GM18517 (cell line): ENCODE measurements at regions not wholly inside any gene's neighbourhood (a gene's known extent, or its start where the extent isn't known, plus 50 kb on each side); places are given as distances from the start of the nearest gene placed in this dataset.
"Not testable (repeated sequence)": the region's sequence is repeated elsewhere in the genome, so short reads cannot be mapped to it uniquely, and the experiment has no call there.

Experiments
- ATAC-seq: cut with Tn5 transposase; IDR thresholded peaks from one replicate; pipeline ENCODE4 v1.9.1; 2021; ENCODE audit warnings: mild to moderate bottlenecking, moderate library complexity; ENCODE audit not compliant: unreplicated experiment

DNA sequence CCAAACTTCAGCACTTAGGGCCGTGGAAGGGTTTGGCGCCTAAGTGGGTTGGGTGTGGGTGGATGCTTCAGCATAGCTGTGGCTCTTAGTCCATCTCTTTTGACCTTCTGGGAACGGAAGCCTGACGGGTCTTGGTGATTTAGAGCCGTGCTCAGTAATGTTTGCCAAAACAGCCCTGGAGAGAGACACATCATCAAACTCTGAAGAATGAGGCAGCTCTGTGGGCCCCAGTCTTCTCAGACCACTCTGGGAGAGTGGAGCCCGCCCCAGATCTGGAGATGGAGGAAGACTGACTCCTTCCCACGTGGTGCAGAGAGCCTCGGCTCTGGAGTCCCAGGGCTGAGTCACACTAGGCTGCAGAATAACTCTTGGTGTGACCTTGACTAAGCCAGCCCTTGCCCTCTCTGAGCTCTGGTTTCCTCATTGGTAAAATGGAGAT, 168.9 kb downstream of the C11orf91 start:
- no peak for ATAC-seq

DNA sequence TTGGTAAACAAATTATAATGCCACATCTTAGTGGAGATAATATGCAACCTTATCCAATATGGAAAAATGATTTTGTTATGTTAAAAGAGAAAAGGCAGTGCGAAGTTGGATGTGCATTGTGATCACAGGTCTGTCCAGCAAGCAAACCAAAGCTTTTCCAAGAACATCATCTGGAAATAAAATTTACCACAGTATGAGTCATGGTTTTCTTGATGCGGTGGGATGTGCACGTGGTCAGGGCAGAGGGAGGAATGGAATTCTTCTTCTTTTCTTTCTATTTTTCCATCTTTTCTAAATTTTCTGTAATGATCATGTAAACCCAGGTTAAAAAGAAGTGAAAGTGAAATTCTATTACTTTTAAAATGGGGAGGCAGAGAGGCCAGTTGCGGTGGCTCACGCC, 169.8 kb downstream of the C11orf91 start:
- no peak for ATAC-seq

DNA sequence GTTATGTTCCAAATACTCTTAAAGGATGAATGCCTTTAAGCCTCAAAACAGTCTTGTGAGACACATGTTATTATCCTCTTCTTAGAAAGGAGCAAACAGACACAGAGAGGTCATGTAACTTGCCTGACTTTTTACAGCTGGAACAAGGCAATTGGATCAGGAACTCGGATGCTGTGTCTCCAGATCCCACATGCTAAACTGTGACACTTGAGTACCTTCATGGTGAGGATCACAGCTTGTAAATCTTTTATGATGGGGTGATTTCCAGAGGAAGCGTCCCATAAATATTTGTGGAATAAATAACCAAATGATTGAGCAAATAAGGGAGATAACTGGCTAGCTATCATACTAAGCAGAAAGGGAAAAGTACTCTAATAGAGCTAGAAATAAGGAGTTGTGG, 171.2 kb downstream of the C11orf91 start:
- ATAC-seq, result no peak

DNA sequence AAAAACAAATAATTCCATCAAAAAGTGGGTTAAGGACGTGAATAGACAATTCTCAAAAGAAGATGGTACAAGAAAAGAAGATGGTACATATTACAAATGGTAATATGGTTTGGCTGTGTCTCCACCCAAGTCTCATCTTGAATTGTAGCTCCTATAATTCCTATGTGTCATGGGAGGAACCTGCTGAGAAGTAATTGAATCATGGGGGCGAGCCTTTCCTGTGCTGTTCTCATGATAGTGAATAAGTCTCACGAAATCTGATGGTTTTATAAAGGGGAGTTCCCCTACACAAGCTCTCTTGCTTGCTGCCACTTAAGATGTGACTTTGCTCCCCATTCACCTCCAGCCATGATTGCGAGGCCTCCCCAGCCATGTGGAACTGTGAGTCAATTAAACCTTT, 172.9 kb downstream of the C11orf91 start:
- ATAC-seq, result not testable (repeated sequence)

DNA sequence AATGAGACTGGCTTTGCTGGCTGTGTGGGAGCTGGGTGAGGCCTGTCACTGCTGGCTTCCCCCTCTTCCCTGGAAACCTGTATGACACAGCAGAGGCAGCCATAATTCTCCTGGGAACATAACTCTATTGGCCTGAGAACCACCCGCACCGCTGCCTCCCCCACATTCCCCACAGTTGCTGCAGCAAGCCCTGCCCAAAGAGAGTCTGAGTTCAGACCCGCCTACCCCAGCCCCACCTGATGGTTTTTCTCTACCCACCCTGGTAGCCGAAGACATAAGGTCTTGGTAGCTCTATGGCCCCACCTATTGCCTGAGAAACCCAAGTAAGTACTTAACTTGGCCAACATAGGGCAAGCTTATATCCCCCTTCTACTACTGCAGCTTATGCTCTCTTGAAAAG, 174.8 kb downstream of the C11orf91 start:
- no peak for ATAC-seq

DNA sequence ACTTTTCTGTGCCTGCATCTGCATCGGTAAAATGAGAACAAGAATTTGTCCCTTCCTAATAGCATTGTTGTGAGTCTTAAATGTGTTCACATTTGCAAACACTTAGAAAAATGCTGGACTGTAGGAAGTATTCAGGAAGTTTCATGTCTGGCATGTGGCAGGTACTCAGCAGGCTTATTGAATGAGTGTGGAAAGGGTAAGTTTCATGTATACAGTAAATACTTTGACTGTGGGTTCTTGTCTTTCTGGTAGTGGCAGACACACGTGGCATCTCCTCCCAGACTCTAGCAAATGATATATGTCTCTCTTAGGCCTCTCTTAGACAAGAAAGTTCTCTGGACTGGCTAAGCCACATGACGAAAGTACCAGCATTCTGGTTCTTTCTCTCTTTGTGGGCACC, 179.2 kb downstream of the C11orf91 start:
- no peak for ATAC-seq

DNA sequence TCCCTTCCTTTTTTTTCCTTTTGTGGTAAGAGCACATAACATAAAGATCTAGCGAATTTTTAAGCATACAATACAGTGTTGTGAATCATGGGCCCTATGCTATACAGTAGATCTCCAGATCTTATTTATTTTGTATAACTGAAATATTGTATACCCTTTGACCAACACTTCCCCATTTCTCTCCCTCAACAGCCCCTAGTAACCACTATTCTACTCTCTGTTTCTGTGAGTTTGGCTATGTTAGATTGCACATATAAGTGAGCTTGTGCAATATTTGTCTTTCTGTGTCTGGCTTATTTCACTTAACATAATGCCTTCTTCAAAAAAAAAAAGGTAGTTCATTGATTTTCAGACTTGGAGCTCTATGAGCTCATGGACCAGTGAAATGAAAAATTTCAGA, 180.5 kb downstream of the C11orf91 start:
- no peak for ATAC-seq

DNA sequence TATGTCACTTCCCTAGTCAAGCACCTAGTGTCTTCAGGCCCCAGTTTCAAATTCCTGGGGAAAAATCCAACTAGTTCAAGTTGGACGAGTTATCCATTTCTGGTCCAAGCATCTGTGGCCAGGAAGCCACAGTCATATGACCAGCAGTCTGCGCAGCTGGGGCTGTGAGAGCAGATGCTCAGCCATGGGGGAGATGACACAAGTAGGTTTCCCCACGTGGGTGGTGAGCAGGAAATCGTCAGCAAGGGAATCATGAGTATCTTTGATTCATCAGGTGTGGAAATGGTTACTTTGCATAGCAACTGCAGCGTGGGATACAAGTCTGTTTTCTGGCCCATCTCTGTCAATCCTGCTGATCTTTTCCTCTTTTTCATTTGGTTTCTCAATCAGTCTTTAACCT, 185.3 kb downstream of the C11orf91 start:
- ATAC-seq, result no peak

DNA sequence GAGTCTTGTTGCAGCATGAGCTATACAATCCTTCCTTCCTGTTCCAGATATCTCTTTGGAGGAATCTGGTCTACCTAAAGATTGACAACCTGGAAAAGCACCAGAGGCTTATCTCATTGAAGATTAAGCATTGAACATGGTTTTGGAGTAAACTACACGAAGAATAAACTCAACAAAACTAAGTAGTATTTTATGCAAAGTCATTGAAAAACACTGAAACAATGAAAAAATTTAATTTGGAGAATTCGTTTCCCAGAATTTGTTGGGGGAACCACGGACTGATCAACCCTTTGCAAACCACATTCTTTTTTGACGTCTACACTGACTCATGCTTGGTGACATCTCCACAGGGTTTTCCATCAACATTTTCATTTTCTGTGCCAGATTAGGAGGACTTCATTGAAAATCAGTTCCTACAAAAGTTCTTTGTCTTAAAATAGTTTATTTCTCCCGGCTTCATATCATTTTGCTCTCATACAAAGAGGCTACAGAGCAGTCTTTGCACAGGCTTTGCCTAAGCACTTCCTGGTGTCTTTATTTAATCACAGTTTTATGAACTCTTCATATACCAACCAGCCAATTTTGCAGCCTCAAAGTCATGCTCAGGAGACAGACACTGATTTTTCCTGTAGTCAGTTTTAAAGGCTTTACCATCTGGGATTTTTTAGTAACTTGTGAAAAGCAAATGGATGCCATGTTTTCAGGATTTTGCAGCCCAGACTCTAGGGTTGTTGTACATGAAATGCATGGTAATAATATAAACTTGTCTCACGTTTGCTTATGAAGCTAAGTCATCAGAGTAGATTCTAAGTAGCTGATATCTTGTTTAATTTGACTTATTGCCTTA, 186.3 kb downstream of the C11orf91 start:
- ATAC-seq, result no peak

DNA sequence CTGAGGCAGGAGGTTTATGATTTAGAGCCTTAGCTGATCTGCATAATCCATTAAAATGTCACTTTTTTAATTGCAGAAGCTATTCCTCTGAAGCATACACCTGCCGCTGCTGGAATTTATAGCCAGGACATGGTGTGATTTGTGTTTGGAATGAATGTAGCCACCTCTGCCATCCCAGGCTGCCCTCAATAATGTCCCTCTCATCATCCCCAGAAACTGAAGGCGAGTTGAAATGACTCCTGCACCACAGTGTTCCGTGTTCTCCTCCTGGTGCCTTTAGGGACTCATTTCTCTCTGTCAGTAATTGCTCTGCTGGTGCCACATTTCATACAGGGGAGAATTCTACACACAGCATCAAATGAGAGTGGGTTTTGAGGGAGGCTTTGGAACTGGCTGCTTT, 191.0 kb downstream of the C11orf91 start:
- ATAC-seq, result no peak

DNA sequence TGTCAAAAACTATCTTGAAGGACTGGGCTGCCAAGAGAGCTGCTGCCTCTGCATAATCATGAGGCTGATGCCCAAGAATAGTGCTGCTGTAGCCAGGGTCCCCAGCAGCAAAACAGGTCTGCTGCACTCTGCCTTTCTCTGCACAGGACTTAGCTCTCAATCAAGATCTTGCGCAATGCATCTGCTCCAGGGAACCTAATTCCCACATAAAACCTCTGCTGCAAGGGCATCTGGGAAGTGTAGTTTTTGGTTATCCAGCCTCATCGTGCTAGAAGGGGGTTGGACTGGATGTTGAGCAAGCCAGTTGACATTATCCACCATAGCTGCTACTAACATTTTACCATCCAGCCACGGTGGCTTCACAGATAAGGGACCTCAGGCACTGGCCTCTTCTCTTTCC, 192.7 kb downstream of the C11orf91 start:
- no peak for ATAC-seq

DNA sequence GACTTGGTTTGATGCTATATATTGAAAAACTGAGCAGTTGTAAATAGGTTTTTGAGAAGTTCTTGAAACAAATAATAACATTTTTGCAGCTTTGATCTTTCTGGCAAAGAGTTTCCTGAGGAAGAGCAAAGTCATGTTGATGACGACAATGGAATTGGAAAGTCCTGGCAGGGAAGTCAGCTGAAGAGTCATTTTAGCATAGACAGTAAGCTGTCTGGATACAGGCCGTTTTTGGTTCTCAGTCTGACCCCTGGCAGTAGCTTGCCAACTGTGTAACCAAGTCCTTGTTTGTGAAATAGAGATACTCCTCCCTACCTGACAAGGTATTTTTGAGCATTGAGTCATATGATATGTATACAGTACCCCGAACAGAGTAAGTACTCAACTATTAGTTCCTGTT, 193.3 kb downstream of the C11orf91 start:
- ATAC-seq, result no peak

DNA sequence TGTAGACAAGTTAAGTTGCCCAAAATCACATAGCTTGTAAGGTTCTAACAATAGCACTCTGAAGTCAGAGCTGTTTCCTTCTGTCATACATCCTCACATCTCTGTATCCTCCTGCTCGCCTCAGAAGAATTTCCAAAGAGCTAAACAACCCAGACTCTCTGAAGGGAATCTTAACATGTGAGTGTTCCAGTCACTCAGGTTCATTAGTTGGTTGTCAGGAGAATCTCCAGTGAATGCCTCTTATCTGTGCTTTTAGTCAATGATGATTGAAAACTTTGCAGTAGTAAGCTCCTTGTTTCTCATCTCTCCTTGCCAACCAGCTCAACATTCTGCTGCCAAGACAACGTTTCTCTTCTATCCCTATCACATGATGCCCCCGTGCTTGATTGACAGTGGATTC, 195.5 kb downstream of the C11orf91 start:
- no peak for ATAC-seq

DNA sequence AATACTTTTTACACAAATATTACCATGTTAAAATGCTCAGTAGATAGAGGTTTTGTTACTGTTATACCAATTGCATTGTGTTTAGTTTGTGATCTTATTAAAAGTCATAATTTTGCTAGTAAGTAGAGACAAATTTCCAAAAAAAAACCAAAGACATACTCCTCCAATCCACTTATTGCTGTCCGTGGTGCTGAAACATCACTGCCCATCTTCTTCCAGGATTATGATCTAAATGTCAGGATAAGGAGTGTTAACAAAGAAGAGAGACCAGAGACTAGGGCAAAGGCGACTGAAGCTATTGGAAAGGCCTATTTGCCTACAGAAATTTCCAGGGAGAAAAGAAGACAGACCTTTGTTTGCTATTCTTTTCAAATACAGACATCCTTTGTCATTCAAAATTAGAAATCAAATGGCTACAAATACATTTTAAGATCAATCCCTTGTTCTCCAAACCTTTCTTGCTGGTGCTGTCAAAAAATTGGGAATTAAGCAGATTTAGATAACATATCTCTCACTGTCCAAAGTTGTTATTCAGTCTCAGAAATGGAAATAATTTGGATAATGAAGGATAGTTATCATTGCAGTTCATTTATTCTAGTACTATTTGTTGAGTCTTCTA, 199.7 kb downstream of the C11orf91 start:
- no peak for ATAC-seq

DNA sequence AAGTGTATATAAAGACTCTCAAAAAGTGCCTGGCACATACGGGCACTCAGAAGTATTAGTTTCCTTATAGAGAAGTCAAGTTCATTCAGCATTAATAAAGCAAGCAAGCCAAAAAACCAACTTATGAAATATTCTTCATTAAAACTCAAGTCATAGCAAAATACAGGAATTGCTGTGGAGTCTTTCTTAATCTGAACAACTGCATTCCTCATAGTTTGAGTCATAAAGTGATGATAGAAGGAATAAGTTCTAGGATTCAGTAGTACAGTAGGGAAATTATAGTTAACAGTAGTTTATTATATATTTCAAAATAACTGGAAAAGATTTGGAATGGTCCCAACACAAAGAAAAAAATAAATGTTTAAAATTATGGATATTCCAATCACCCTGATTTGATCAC, 200.3 kb downstream of the C11orf91 start:
- no peak for ATAC-seq

DNA sequence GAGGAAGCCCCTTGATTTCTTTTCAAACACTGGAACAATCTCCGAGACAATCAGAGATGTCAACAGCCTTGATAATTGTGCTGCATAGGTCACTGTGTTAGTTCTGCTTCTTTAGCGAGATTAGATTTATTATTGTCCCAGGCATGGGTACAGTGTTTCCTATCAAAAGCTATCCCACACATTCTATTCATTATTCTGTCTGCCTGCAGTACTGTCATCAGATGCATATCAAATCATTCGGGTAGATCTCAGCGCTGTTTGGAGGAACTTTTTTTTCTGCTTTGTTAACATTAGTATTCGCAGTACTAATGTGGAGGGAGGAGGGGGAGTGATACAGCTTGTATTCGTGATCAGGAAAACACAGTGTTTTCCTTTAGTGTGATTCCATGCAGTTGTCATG, 208.0 kb downstream of the C11orf91 start:
- ATAC-seq, result no peak

DNA sequence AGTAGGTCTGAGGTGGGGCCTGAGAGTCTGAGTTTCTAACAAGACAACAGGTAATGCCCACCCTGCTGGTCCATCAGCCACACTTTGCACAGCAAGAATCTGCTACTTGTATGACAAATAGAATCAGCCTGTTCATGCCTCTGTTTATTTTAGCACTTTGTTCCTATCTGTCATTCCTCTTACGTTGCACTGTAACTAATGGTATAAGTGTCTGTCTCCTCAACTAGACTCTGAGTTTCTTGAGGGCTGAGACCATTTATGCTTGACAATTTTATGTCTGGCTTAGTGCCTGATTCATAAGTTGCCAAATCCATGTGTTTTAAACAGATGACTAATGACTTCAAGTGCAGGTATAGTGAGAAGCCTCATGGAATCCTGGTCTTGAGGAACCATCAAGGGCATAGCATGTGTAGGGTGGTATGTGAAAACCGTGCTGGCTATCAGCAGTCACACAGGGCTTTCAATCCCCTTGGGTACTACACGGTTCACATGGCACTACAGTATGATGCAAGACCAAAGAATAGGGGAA, 209.7 kb downstream of the C11orf91 start:
- ATAC-seq, result no peak

DNA sequence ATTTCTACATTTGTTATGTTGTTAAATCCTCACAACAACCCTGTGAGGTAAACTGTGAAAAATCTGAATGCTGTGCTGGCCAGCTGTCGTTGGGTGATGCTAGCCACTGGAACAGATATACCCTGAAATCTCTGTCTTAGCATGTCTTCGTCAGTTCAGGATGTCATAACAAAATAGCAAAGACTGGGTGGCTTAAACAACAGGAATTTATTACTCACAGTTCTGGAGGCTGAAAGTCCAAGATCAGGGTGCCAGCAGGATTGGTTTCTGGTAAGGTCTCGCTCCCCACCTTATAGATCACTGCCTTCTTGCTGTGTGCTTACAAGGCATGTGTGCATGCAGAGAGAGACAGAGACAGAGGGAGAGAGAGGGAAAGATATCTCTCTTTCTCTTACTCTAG, 211.7 kb downstream of the C11orf91 start:
- ATAC-seq, result no peak

DNA sequence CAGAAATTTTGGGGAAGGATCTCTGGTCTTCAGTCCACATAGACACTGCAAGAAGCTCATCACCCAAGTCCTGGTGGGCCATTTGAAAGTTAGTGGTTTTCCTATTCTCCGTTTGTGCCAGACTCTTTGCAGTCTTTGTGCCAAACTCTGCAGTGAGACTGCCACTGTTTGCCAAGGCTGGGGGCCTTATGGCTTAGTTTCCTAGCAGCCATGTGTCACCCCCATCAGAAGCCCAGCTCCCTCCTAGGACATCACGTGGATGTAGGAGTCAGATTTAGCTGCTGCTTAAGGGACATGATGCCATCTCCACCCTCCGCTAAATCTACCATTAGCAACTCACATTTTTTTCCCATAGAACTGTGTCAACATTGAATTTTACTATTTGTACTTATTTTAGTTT, 220.0 kb downstream of the C11orf91 start:
- no peak for ATAC-seq

DNA sequence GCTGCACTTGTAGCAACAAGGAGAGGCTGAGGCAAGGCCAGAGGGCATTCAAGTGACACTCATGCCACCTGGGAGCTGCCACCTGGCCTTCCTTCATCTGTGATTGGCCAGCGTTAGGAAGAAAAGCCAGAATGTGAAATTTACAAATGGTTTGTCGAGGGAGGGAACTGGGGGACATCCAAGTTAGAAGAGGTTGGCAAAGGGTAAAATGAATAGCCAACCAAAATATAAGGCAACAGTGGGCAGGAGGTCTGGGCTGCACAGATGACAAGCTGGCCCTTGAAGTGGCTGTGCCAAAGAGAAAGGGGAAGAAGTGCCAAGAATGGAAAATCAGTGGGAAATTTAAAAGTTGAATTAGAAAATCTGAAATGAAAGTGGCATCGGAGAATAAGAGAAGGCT, 221.4 kb downstream of the C11orf91 start:
- ATAC-seq, result no peak

DNA sequence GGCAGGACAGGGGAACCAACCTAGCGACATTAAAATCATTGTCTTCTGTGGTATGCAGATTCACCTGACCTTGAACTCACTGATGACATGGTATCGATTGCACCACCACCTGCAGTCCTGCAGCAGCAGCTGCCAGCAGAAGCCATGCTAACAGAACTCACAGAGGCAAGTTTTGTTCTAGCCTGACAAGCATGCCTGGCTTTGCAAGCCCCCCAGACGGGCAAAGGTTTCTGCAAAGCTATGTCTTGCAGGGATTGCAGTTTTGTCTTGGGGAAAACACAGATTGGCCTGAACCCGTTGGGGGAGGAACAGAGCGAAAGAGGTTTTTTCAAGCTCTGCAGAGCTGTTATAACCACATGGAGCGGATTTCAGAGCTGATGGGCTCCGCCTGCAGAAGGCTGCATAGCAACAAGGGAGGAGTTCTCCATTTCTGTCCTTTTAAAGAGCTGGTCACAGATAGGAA, 221.0 kb downstream of the HIPK3 start:
- ATAC-seq, result no peak

DNA sequence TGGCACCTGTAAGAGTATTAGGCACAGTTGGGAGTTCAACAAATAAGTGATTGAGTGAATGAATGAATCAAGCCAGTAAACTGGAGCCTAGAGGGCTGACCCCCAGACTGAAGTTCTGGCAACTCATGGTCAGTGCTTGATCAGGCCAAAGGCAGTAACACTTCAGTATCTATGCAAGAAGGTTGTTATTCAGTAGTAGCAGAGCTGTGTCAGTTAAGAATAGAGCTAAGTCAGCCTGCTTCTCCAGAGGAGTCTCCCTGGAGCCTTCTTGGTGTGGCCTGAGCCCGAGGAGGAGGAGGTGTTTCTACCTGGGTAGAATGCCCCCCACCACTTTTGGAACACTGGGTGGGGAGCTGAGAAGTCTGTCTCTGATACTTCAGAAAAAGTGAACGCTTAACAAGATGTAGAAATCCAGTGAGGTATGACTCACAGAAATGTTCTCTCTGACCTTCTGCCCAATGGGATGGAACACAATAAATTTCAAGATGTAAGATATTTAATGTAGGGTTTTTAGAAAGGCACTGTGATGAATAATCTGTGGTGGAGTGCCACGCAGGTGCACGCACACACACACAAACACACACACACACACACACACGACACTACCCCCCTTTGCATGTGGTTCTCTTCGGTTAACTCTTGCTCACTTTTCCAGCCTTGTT, 219.9 kb downstream of the HIPK3 start:
- ATAC-seq, result no peak
